HG03108 (cell line): ENCODE measurements at regions not wholly inside any gene's neighbourhood (a gene's known extent, or its start where the extent isn't known, plus 50 kb on each side); places are given as distances from the start of the nearest gene placed in this dataset.
A peak's percentile ranks its signal among the peaks of the same experiment; 100 is the strongest.

Source experiments
- ATAC-seq: cut with Tn5 transposase; IDR thresholded peaks from one replicate; pipeline ENCODE4 v1.9.1; 2021; ENCODE audit warnings: moderate library complexity; ENCODE audit not compliant: unreplicated experiment

DNA sequence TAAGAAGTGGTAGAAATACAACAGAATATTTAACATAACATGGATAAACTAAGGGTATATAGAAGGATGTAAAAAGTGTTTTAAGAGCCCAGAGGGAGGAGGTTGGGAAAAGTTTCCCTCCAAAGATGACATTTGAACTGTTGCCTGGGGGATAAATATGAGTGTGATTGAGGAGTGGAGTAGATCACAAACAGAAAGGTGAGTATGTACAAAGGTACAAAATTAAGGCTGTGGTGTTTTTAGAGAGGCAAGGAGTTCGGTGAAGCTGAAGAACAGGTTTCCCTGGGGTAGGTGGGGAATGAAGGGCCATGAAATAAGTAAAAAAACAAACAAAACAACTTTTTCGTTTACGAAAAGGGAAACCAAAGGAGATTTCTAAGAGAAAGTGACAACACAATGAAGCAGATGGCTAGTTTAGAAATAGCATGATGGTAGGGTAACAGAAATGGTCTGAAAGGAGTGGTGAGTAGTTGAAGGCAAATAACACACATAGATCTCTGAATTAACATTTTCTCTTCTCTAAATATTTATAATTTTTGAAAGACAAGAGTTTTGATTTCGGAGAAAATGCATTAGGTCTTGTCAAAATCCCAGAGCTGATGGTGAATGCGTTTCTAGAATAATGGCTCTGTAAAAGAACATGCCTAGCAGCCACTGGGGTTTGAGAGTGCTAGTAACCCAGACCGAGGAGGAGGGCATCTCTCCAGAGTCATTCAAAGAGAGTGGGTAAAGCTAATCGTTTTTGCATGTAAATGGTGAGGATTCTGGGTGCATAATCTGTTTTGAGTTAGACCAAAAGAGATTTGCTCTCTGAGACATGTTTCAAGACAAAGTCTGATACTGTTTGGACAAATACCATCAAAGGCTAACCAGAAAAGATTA lies 240.4 kb upstream of the DCN start:
- ATAC-seq: no peak

- no peak for ATAC-seq
These were observed 239.5 kb upstream of the DCN start for GRCh38 chr12:91422127-91422526.

DNA sequence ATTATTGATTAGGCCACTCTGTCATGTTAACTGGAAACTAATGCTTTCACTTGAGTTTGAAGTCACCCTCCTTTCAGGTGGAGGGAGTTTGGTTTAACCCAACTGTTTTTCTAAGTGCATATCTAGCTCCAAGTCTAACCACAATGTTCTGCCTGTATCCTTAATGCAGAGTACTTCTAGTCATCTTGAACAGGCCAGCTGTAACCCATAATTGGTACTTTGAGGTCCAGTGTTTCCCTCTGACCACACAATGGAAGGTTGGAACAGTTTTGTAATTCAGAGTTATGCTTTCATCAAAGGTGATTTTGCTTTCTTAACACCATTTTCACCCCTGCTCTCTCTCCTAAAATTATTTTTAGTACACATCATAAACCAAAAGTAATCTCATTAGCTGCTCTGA lies 237.2 kb upstream of the DCN start:
- ATAC-seq: no peak

- ATAC-seq: no peak
These were observed 235.8 kb upstream of the DCN start for GRCh38 chr12:91418221-91419090.

- no peak for ATAC-seq
These were observed 235.0 kb upstream of the DCN start for GRCh38 chr12:91417650-91418049.

- ATAC-seq: no peak
These were observed 232.0 kb upstream of the DCN start for GRCh38 chr12:91414636-91415035.

DNA sequence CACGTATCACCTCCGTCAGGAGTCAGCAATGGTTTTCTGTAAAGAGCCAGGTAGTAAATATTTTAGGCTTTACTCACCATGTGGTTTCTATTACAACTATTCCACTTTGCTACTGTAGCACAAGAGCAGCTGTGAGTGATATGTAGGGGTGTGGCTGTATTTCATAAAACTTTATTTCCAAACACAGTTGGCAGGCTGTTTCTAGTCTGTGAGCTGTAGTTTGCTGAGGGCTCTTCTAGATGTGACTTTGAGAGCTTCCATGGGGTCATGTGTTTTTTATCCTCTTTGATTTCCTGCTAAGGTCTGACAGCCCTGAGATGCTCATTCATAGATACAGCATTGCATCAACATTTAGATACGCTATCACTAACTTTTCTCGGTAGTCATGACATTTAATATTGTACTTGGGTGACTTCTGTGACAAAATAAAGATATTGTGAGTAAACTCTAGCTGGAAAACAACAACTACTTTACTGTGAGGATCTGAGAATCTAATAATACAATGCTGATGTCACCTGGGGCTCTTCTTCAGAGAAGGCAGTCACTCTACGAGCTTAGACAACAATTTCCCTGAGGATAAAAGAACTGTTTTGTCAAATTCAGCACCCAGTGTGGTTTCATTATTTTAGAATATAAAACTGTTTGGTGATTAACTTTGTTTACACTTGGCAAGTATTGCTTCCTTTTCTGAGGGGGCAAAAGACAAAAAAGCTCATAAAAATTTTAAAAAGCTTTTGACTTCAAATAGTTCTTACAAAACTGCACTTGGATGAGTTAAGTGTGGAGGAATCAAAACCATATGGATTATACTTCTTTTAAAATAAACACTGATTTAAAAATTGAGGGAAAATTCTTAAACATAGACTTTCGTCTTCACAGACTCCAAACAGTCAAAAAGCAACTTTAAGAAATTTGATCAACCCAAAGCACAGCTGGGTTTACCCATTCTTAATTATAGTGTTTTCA lies 231.2 kb upstream of the DCN start:
- no peak for ATAC-seq

DNA sequence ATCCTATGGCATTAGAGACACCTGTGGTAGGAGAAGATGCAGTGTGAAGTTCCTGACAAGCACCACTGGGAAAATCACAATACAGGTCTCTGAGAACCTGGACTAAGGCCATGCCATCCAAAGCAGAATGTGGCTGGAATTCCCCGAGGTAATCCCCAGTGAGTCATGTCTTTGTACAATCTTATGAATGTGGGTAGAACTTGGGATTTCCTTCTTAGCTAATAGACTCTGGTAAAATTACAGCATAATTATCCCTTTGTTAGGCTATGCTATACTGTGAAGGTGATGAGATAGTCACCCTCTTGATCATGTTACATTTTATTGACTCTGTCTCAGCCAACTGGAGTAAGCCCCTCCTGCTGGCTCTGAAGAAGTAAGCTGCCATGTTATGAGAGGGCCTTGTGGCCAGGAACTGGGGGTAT lies 224.3 kb upstream of the DCN start:
- peak; percentile 60 for ATAC-seq

DNA sequence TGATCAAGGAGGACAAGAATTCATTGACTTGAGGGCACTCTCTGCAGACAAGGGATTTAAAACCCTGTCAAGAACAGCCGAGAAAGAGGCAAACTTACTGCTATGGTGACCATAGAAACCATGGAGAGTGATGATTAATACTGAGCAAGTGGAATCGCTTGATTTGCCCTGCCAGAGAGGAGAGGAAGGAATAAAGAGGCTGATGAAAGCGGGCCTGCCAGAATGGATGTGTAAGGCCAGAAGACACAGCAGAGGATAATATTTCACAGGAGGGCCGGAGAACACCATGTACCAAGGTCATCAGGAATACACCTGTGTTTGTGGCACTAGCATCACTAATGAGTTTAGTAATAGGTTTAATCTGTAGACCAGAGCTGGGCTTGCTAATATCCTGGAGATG lies 221.8 kb upstream of the DCN start:
- ATAC-seq: no peak

- ATAC-seq: no peak
These were observed 218.6 kb upstream of the DCN start for GRCh38 chr12:91401190-91401589.

DNA sequence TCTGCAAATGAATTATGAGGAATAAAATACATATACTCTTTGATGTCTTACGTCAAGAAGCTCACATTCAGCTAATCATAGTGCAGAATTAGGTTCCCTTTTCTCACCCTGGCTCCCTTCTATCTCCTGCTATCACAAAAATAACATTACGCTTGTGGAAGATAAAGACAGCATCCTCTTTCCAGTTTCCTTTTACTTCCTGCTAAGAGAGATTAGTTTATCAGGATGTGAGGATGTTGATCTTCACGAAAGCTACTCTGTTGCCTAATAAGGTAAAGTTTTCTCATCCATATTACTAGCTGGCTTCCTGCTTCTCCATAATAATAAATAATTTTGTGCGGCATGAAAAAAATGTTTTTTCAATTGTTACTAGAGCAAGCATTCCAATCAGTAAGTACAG lies 217.7 kb upstream of the DCN start:
- ATAC-seq: no peak

DNA sequence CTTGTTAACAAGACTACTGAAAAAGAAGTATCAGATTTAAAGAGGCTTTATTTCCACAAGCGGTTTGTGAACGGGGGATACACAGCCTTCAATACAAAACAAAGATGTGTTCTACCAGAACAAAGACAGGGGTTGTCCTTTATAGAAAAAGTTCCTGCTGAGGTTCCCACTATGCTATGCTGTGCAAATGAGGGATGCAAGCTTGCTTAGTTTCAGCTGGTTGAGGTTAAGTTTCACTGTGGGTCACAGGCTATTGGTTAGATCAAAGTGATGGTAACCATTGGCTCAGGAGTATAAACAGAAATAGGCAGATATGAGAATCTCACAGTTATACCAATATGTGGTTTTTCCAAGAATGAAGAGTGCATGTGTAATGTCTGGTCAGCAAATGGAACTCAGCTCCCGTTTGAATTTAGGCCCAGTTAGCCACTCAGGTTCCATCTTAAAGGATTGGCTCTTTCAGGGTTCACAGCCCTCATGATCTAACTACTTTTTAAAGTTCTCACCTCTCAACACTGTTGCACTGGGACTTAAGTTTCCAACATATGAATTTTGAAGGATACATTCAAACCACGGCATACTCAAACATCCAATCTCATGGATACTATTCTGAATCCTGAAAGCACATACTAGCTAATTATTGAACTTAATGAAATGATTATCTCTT lies 215.4 kb upstream of the DCN start:
- no peak for ATAC-seq

- ATAC-seq: no peak
These were observed 213.7 kb upstream of the DCN start for GRCh38 chr12:91396293-91396692.

DNA sequence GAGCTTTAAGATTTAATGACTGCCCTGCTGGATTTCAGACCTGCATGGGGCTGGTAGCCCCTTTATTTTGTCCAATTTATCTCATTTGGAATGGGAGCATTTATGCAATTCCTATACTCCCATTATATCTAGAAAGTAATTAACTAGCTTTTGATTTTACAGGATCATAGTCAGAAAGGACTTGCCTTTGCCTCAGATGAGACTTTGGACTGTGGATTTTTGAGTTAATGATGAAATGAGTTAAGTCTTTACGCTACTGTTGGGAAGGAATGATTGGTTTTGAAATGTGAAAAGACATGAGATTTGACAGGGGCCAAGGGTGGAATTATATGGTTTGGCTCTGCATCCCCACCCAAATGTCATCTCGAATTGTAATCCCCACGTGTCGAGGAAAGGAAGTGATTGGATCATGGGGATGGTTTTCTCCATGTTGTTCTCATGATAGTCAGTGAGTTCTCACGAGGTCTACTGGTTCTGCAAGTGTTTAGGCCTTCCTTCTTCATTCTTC lies 213.1 kb upstream of the DCN start:
- no peak for ATAC-seq

DNA sequence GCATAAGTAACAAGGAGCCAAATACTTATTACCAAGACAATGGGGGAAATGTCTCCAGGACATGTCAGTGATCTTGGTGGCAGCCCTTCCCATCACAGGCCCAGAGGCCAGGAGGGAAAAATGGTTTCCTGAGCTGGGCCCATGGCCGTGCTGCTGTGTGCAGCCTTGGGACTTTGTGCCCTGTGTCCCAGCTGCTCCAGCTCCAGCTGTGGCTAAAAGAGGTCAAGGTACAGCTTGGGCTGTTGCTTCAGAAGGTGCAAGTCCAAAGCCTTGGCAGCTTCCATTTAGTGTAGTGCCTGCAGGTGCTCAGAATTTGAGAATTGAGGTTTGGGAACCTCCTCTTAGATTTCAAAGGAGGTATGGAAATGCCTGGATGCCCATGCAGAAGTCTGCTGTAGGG lies 212.3 kb upstream of the DCN start:
- no peak for ATAC-seq

- no peak for ATAC-seq
These were observed 206.0 kb upstream of the DCN start for GRCh38 chr12:91388573-91388972.

DNA sequence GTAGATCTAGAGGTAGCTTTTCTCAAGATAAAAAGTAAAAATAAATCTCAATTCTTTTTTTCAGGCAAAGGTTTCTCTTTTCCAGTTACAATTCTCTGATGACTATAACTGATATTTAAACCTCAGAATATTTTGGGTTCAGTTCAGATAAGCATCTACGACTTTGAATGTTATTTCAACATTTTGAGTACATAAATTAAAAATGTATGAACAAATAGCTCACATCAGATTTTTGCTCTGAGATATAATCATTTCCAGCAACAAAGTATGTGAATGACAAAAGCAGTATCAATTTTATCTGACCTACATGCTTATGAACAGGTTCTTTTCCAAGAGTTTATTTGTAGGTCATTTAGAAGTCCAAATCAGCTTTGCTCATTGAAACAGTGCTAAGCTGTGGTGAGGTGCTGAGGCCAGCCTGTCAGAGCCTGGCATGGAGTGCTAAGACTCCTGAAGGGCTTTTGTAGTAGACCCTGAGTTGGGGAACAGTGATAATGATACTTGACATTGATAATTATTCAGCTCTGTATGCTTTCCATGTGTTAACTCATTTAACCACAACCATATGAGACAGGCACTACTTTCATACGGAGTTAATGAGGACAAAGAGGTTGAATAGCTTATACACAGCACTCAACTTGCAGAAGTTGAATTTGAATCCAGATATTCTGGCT lies 205.0 kb upstream of the DCN start:
- no peak for ATAC-seq

DNA sequence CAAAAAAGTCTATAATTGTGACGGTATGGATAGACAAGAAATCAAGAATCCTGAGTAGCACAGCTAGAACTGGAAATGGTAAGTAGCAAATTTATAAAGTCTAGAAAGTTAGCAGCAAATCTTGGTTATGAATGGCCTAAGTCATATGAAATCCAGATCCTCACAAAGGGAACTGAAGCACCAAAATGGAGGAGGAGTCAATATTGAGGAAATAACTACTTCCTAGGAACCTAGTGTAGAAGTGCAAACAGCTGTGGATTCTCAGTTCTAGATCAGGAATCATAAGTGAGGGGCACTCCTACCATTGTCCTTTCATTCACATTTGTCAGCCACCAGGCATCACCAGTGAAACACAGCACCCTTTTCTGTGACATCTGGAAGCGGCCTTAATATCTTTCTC lies 202.2 kb upstream of the DCN start:
- ATAC-seq: no peak

DNA sequence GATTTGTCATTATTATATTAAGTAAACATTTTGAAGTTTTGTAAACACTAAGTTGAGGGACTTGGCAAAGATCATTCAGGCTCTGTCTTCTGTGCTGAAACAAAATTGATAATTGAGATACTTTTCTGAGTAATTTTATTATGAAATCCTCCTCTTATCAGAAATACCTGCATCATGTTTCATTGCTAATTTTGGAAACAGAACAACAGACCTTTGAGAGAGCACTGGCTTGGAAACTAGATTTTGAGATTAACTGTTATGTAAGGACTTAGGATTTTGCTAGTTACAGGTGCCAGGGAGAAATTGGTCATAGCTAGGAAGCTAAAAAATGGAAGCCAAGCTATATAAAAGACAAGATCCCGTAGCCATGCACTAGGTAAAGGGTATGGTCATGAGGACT lies 201.7 kb upstream of the DCN start:
- ATAC-seq: no peak

DNA sequence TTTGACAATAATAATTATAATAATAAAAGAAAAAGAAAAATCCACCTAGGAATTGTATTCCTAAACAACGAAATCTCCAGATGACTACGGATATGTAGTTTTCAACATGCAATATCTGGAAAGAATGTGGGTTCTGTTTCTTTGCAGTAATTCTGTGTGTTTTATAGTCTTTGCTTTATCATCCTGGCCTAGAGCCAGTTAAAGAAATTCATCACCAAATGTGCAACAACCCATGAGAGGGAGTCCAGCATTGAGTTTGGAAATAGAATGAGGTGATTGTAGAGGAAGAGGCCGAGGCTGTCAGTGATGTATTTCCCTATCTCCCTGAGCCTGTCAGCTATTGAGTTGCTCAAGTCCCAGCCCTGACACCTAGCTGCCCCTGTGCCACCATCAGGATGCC lies 200.5 kb upstream of the DCN start:
- ATAC-seq: no peak
